ENCODE measurements at regions not wholly inside any gene's neighbourhood (a gene's known extent, or its start where the extent isn't known, plus 50 kb on each side); places are given as distances from the start of the nearest gene placed in this dataset.

DNA sequence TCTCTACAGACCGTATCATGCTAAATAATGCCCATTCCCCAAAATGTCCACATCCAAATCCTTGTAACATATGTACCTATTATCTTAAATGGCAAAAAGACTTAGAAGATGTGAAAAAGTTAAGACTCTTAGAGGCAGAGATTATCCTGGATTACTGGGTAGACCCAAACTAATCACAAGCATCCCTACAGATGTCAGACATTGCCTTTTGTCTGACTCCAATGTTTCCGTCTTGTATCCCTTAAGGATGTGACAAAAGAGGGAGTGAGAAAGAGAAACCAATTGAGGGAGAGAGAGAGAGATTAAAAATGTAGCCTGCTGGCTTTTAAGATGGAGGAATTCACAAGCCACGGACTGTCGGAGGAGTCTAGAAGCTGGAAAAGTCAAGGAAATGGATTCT is 401.9 kb upstream of the FSTL5 start:
- DNase-seq (ENCODE audit: low read depth) = no peak
- TF ChIP-seq, protein P1, sequence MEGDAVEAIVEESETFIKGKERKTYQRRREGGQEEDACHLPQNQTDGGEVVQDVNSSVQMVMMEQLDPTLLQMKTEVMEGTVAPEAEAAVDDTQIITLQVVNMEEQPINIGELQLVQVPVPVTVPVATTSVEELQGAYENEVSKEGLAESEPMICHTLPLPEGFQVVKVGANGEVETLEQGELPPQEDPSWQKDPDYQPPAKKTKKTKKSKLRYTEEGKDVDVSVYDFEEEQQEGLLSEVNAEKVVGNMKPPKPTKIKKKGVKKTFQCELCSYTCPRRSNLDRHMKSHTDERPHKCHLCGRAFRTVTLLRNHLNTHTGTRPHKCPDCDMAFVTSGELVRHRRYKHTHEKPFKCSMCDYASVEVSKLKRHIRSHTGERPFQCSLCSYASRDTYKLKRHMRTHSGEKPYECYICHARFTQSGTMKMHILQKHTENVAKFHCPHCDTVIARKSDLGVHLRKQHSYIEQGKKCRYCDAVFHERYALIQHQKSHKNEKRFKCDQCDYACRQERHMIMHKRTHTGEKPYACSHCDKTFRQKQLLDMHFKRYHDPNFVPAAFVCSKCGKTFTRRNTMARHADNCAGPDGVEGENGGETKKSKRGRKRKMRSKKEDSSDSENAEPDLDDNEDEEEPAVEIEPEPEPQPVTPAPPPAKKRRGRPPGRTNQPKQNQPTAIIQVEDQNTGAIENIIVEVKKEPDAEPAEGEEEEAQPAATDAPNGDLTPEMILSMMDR (IDR thresholded peaks at IDR 0.05; ENCODE audit: insufficient read depth, low read depth, low read length, missing control alignments) = no peak
- H3K4me3 ChIP-seq (ENCODE audit: low read length) = no peak overlapping the region

DNA sequence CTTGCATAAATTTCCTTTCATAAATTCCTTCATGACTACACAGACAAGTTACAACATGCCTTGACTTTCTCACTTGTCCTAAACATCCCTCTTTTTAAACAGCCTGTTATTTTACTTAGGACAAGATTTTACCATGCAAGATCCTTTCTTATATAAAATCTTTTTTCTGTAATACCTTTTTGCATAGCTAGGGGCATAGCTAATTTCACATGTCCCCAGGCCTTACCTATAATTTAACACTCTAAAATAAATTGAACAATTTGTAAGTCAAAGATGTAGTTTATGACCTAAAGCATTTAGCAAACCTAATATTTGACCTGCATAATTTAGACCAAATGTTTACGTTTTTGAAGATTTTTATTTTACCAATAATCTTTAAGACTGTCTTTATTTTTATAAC is 396.3 kb upstream of the FSTL5 start:
- no peak overlapping the region for H3K4me3 ChIP-seq (ENCODE audit: low read length)
- TF ChIP-seq, protein P1 (IDR thresholded peaks at IDR 0.05; ENCODE audit: insufficient read depth, low read depth, low read length, missing control alignments) = no peak
- DNase-seq (ENCODE audit: low read depth) = peak; percentile 51

DNA sequence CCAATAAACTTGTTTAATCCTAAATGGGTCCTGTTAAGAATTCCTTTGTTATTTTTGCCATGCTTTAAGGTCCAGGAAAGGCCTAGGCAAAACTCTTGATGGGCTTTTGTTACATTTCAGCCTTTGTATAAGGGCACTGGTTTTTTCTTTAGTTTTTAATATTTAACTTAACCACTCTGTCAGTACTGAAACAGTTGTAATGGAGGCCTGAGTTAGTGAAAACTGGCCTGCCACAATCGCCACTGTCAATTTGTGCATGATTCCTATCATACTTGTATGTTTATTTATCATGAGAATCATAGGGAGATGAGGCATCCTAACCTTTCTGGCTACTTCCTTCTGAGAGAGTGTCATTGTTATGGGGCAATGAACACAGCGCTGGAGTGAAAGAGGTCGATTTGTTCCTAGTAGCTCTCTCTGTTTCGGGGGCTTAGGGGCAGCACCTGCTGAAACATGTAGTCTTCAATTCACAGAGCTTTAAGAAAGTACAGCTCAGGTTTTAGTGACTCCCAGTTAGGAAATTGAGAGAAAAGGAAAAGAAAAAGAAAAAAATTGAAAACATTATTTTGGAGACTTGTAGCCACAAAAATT is 393.8 kb upstream of the FSTL5 start:
- no peak for DNase-seq (ENCODE audit: low read depth)
- TF ChIP-seq, protein P1 (IDR thresholded peaks at IDR 0.05; ENCODE audit: insufficient read depth, low read depth, low read length, missing control alignments) = no peak
- no peak overlapping the region for H3K4me3 ChIP-seq (ENCODE audit: low read length)

DNA sequence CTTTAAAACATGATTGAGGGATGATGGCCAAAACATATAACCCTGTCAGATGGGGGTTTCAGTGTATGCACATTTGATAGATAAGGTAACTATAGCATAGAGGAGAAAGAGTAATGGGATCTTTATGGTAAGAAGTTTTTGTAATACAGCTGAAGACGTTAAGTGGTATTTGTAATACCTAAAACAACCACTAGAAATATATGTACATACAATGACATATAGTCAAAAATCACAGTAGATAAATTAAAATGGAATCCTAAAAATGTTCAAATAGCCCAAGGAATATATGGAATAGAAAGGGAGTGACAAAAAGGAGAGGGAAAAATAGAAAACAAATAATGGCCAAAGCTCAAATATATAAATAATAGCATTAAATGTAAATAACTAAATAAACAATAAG is 371.3 kb upstream of the FSTL5 start:
- no peak overlapping the region for H3K4me3 ChIP-seq (ENCODE audit: low read length)
- DNase-seq (ENCODE audit: low read depth) = no peak
- TF ChIP-seq, protein P1 (IDR thresholded peaks at IDR 0.05; ENCODE audit: insufficient read depth, low read depth, low read length, missing control alignments) = no peak

DNA sequence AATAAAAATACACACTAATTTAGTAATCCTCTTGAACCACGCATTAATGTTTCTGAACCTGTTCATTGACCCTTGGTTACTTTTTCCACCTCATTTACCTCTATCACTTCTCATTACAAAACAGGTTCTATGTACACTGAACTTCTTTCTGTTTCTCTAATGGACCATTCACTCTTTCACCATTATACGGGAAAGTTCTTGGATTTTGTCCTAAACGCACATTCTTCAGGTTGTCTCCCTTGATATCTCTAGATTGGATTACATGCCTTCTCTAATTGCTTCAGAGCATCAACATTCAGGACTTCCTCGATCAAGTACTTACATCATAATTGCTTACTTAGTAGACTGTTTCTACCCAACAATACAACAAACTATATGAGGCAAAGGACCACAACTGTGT is 359.4 kb upstream of the FSTL5 start:
- DNase-seq (ENCODE audit: low read depth) = no peak
- no peak overlapping the region for H3K4me3 ChIP-seq (ENCODE audit: low read length)
- TF ChIP-seq, protein P1 (IDR thresholded peaks at IDR 0.05; ENCODE audit: insufficient read depth, low read depth, low read length, missing control alignments) = no peak

DNA sequence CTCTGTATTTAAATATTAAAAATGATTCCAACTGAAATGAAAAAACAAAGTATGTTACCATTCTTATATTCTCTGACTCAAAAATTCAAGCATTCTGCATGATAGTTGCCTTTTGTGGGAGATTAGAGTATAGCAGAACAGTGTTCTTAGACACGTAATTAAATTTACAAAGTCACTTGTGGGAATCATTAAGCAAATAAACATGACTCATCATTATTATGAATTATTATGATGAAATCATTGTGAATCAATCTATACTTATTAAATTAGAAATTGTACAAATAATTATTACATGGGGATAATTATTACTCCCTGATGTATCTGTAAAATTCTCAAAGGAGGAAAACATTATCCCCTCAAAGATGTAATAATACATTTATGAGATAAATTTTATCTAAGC is 358.9 kb upstream of the FSTL5 start:
- TF ChIP-seq, protein P1 (IDR thresholded peaks at IDR 0.05; ENCODE audit: insufficient read depth, low read depth, low read length, missing control alignments) = no peak
- no peak overlapping the region for H3K4me3 ChIP-seq (ENCODE audit: low read length)
- no peak for DNase-seq (ENCODE audit: low read depth)

DNA sequence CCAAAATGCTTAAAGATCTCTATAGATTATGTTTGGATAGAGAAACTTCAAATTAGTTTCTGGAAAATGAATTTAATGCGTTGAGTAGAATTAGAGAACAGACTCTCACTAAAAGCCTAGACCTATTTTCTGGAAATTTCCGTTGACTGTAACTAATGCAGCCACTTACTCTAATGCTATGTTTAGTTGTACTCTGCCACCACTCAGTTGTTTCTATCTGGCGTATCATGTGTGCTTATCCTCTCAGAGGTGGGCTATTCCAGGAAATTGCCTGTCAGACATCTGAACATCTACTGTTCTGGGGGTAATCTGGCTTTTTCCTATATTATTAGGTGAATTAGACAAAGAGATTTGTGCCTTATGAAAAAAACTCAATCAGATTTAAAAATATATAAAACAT is 347.1 kb upstream of the FSTL5 start:
- H3K4me3 ChIP-seq (ENCODE audit: low read length) = no peak overlapping the region
- TF ChIP-seq, protein P1 (IDR thresholded peaks at IDR 0.05; ENCODE audit: insufficient read depth, low read depth, low read length, missing control alignments) = no peak
- no peak for DNase-seq (ENCODE audit: low read depth)
